PC-3 (cell line): ENCODE measurements at regions not wholly inside any gene's neighbourhood (a gene's known extent, or its start where the extent isn't known, plus 50 kb on each side); places are given as distances from the start of the nearest gene placed in this dataset.

ENCODE experiments used
- ATAC-seq: fragments of 200-7000 bp; cut with Tn5 transposase; 2 replicates; pipeline ENCODE4 v1.9.1; 2020; ENCODE audit warnings: mild to moderate bottlenecking, moderate library complexity
- BruUV-seq: library from RNA; stranded (reverse); fragments of 400-500 nt; replicated peaks from 2 replicates; lab custom pipeline; 2021; lab: Mats Ljungman, UMichigan
- CTCF ChIA-PET: fragments of 300-600 bp; sonication (Branson Sonifier 250); formaldehyde crosslinking; loops from one replicate; lab custom pipeline; 2022; ENCODE audit warnings: antibody characterized with exemption; lab: Charles Lee
- POLR2A ChIA-PET: fragments of 300-600 bp; sonication (Branson Sonifier 250); formaldehyde crosslinking; loops from one replicate; lab custom pipeline; 2022; ENCODE audit warnings: antibody characterized with exemption; ENCODE audit not compliant: unreplicated experiment; lab: Charles Lee
- DNase-seq: peaks from one replicate; pipeline ENCODE4 v3.0.0-alpha.2; 2015
- H2AFZ ChIP-seq: fragments of 300-600 bp; sonication (generic); 2 replicates; pipeline ENCODE4 v1.6.0; 2016; ENCODE audit warnings: antibody characterized with exemption, low read length
- H3F3A ChIP-seq: fragments of 300-600 bp; sonication (generic); one replicate; pipeline ENCODE4 v1.6.0; 2017; ENCODE audit warnings: antibody characterized with exemption, low read length, control low read depth, mild to moderate bottlenecking; ENCODE audit not compliant: unreplicated experiment
- H3K27ac ChIP-seq: fragments of 300-600 bp; sonication (generic); 2 replicates; pipeline ENCODE4 v1.5.1; 2016; ENCODE audit warnings: mild to moderate bottlenecking, low read length
- H3K27me3 ChIP-seq: fragments of 300-600 bp; sonication (generic); 2 replicates; pipeline ENCODE4 v1.6.1; 2016; ENCODE audit warnings: low read length, mixed read lengths
- H3K36me3 ChIP-seq: fragments of 300-600 bp; sonication (generic); 2 replicates; pipeline ENCODE4 v1.6.1; 2016; ENCODE audit warnings: low read depth, mixed run types, low read length, mixed read lengths
- H3K4me1 ChIP-seq: fragments of 300-600 bp; sonication (generic); 2 replicates; pipeline ENCODE4 v1.5.1; 2016; ENCODE audit warnings: low read length; ENCODE audit not compliant: insufficient read depth
- H3K4me2 ChIP-seq: fragments of 300-600 bp; sonication (generic); 2 replicates; pipeline ENCODE4 v1.6.0; 2016; ENCODE audit warnings: low read length
- H3K4me3 ChIP-seq: fragments of 300-600 bp; sonication (generic); 2 replicates; pipeline ENCODE4 v1.5.1; 2016; ENCODE audit warnings: mild to moderate bottlenecking, low read length, mixed read lengths
- H3K79me2 ChIP-seq: fragments of 300-600 bp; sonication (generic); 2 replicates; pipeline ENCODE4 v1.6.1; 2017; ENCODE audit warnings: low read length, mixed read lengths
- H3K9ac ChIP-seq: fragments of 300-600 bp; sonication (generic); 2 replicates; pipeline ENCODE4 v1.6.0; 2016; ENCODE audit warnings: mild to moderate bottlenecking, low read length
- H3K9me2 ChIP-seq: fragments of 300-600 bp; sonication (generic); replicated peaks from 2 replicates; pipeline ENCODE4 v1.6.1; 2016; ENCODE audit warnings: mixed run types, low read length, mixed read lengths
- H3K9me3 ChIP-seq: fragments of 300-600 bp; sonication (generic); 2 replicates; pipeline ENCODE4 v1.6.1; 2016; ENCODE audit warnings: low read length, mixed read lengths
- H4K20me1 ChIP-seq: fragments of 300-600 bp; sonication (generic); 2 replicates; pipeline ENCODE4 v1.6.1; 2016; ENCODE audit warnings: low read length, mixed read lengths
- EZH2 ChIP-seq: fragments of 300-600 bp; sonication (generic); IDR thresholded peaks from one replicate; pipeline ENCODE4 v1.6.1; 2017; ENCODE audit warnings: antibody characterized with exemption, mild to moderate bottlenecking, low read length; ENCODE audit not compliant: unreplicated experiment
- EZH2phosphoT487 ChIP-seq: fragments of 300-600 bp; sonication (generic); IDR thresholded peaks from 2 replicates; pipeline ENCODE4 v1.6.1; 2018; ENCODE audit warnings: mild to moderate bottlenecking, antibody characterized with exemption, low read length, borderline replicate concordance
- intact Hi-C: fragments of 100-400 bp; cut with micrococcal nuclease; formaldehyde crosslinking; loops from 2 replicates; pipeline ENCODE4 v1.9.0; 2023
- TF ChIP-seq, protein P1 (sequence below): fragments of 300-600 bp; sonication (generic); conservative IDR thresholded peaks from 2 replicates; pipeline ENCODE4 v1.5.1; 2017; ENCODE audit warnings: antibody characterized with exemption, low read depth, mild to moderate bottlenecking, low read length

DNA sequence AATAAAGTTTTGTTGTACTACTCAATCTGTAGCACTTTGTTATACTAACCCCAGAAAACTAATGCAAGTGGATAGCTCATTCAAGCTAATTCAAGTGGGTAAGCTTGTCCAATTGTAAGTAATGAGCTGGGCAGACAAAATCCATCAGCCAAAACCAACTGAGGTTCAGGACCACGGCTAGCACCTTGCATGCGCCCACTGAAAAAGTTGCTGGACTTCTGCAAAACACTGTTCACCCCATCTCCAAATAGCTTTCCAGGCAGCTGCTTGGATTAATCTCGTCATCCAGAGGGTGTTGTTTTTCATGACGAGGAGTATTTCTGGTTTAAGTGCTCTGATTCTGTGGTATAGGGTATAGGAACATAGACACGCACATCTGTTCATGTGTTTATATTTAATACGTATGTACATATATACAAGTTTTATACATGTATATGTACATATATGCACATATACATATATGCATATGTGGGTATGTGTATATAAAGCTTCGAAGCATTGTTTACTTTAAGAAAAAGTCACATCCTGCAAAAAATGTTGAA lies 307.5 kb downstream of the GALR1 start:
- TF ChIP-seq EZH2phosphoT487 (no peak), EZH2 (no peak)
- TF ChIP-seq, protein P1, sequence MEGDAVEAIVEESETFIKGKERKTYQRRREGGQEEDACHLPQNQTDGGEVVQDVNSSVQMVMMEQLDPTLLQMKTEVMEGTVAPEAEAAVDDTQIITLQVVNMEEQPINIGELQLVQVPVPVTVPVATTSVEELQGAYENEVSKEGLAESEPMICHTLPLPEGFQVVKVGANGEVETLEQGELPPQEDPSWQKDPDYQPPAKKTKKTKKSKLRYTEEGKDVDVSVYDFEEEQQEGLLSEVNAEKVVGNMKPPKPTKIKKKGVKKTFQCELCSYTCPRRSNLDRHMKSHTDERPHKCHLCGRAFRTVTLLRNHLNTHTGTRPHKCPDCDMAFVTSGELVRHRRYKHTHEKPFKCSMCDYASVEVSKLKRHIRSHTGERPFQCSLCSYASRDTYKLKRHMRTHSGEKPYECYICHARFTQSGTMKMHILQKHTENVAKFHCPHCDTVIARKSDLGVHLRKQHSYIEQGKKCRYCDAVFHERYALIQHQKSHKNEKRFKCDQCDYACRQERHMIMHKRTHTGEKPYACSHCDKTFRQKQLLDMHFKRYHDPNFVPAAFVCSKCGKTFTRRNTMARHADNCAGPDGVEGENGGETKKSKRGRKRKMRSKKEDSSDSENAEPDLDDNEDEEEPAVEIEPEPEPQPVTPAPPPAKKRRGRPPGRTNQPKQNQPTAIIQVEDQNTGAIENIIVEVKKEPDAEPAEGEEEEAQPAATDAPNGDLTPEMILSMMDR: no peak
- no peaks in the 10 kb centered on the region for H3K27me3 ChIP-seq
- no peak overlapping the region for H3K4me3 ChIP-seq
- H3K36me3 ChIP-seq: no peaks in the 10 kb centered on the region
- no peaks in the 10 kb centered on the region; the same call in 1 of the 2 replicates for H4K20me1 ChIP-seq
- H2AFZ ChIP-seq: no peak overlapping the region
- H3K9ac ChIP-seq: no peak overlapping the region
- no TSS peak for BruUV-seq
- intact Hi-C loops: no loop called here
- ATAC-seq (no peak), DNase-seq (no peak)
- H3K4me1 ChIP-seq: no peaks in the 10 kb centered on the region
- no peaks in the 10 kb centered on the region for H3K9me3 ChIP-seq
- CTCF ChIA-PET: no interaction called here
- H3K4me2 ChIP-seq: no peak overlapping the region
- H3K27ac ChIP-seq: no peak overlapping the region
- POLR2A ChIA-PET: no interaction called here
- H3K9me2 ChIP-seq: no peaks in the 10 kb centered on the region
- no peaks in the 10 kb centered on the region for H3K79me2 ChIP-seq
- no peaks in the 10 kb centered on the region for H3F3A ChIP-seq

- Histone ChIP-seq H4K20me1 (no peaks in the 10 kb centered on the region; the same call in 1 of the 2 replicates), H3K4me2 (no peak overlapping the region), H3K27ac (no peak overlapping the region), H3K36me3 (no peaks in the 10 kb centered on the region), H3K9me2 (no peaks in the 10 kb centered on the region), H3K27me3 (no peaks in the 10 kb centered on the region), H3K4me3 (no peak overlapping the region), H3K4me1 (no peaks in the 10 kb centered on the region), H3F3A (no peaks in the 10 kb centered on the region), H3K9ac (no peak overlapping the region), H3K79me2 (no peaks in the 10 kb centered on the region), H2AFZ (no peak overlapping the region), H3K9me3 (no peaks in the 10 kb centered on the region)
- no peak for DNase-seq
- TF ChIP-seq EZH2phosphoT487 (no peak), EZH2 (no peak)
- TF ChIP-seq, protein P1: no peak
- ChIA-PET POLR2A (no interaction called here), CTCF (no interaction called here)
- ATAC-seq: no peak
- intact Hi-C loops: no loop called here
- BruUV-seq: no TSS peak
Observed at GRCh38 chr18:77559274-77559910, 309.7 kb downstream of the GALR1 start.

DNA sequence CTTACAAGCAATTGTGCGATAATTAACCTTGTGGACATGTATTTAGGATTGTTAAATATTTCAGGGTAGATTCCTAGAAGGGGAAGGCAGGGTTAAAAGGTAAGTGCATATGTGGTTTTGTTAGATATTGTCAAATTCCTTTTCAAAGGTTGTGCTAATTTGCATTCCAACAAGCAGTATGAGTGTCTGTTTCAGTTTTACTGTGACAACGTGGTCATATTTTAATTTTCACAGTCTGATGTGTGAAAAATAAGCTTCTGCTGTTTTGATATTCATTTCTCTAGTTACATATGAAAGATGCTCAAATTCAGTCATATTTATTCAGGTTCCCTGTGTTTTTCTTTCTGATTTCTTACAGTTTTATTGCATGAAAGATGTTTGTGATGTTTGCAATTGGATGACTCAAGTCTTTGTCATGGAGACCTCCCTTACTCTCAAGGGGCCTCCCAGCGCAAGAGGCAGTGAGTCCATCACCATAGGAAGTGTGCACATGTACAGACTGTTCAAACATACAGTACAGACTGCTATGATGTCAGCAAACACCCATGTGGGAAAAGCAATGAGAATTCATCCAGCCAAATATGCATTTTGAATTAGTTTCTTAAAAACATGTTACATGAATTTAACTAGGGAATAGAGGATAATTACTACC lies 310.8 kb downstream of the GALR1 start:
- Histone ChIP-seq H3K36me3 (no peaks in the 10 kb centered on the region), H3K27ac (no peak overlapping the region), H3K9ac (no peak overlapping the region), H3K27me3 (no peaks in the 10 kb centered on the region), H3K4me2 (no peak overlapping the region), H3K9me3 (no peaks in the 10 kb centered on the region), H3F3A (no peaks in the 10 kb centered on the region), H4K20me1 (no peaks in the 10 kb centered on the region; the same call in 1 of the 2 replicates), H3K4me3 (no peak overlapping the region), H2AFZ (no peak overlapping the region), H3K4me1 (no peaks in the 10 kb centered on the region), H3K79me2 (no peaks in the 10 kb centered on the region), H3K9me2 (no peaks in the 10 kb centered on the region)
- BruUV-seq: no TSS peak
- peak; percentile 25 for DNase-seq
- intact Hi-C loops: no loop called here
- CTCF ChIA-PET: no interaction called here
- no peak for ATAC-seq
- POLR2A ChIA-PET: no interaction called here
- TF ChIP-seq EZH2phosphoT487: no peak
- TF ChIP-seq, protein P1: no peak
- TF ChIP-seq EZH2: no peak
